HG02970 (cell line): ENCODE measurements at regions not wholly inside any gene's neighbourhood (a gene's known extent, or its start where the extent isn't known, plus 50 kb on each side); places are given as distances from the start of the nearest gene placed in this dataset.
"Not testable (repeated sequence)": the region's sequence is repeated elsewhere in the genome, so short reads cannot be mapped to it uniquely, and the experiment has no call there.

ENCODE experiments used
- ATAC-seq: cut with Tn5 transposase; IDR thresholded peaks from one replicate; pipeline ENCODE4 v1.9.1; 2021; ENCODE audit warnings: mild to moderate bottlenecking, moderate library complexity, moderate number of reproducible peaks; ENCODE audit not compliant: unreplicated experiment, low FRiP score

GRCh38 chrX:150100261-150100660 lies 162.0 kb upstream of the EOLA2 start:
- no peak for ATAC-seq

- no peak for ATAC-seq
Observed at GRCh38 chrX:150118476-150118875, 180.2 kb upstream of the EOLA2 start.

DNA sequence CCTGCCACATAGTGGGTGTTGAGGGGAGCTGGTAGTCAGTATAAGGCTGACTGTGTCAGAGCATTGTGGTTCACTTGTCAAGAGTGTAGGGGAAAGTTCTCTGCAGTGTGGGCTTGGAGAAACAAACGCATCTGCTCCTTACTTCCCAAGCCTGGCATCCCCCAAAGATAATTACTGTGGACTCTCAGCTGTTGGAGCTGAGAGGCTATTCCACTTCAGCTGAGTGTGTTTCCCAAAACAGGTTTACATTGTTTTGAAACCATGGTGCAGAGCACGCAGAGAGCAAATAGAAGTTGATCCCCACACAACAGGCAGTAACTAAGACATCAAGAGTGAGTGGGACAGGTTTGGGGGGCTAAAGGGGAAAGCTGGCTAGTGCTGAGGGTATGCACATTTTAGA lies 181.0 kb upstream of the EOLA2 start:
- no peak for ATAC-seq

- not testable (repeated sequence) for ATAC-seq
Observed at GRCh38 chrX:150125045-150125444, 186.8 kb upstream of the EOLA2 start.

DNA sequence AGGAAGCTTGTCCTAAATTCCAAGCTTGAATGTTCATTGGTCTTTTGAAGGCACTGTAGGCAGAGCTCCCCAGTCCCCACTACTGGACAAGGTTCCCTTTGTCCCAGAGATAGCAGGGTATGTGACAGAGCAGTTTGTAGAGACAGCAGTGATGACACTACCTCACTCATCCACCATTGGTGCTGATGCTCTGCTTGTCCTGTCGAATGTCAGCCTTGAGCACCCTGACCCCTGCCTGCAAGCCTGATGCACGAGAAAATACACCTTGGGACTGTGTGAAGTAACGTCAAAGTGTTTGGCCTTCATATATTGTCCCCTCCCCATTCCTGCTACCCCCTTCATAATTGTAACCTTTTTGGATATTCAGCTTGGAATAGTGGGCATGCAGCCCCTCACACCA lies 188.9 kb upstream of the EOLA2 start:
- ATAC-seq: no peak

- no peak for ATAC-seq
Observed at GRCh38 chrX:150143721-150144440, 205.6 kb upstream of the EOLA2 start.

GRCh38 chrX:150146271-150146896 lies 208.1 kb upstream of the EOLA2 start:
- no peak for ATAC-seq

DNA sequence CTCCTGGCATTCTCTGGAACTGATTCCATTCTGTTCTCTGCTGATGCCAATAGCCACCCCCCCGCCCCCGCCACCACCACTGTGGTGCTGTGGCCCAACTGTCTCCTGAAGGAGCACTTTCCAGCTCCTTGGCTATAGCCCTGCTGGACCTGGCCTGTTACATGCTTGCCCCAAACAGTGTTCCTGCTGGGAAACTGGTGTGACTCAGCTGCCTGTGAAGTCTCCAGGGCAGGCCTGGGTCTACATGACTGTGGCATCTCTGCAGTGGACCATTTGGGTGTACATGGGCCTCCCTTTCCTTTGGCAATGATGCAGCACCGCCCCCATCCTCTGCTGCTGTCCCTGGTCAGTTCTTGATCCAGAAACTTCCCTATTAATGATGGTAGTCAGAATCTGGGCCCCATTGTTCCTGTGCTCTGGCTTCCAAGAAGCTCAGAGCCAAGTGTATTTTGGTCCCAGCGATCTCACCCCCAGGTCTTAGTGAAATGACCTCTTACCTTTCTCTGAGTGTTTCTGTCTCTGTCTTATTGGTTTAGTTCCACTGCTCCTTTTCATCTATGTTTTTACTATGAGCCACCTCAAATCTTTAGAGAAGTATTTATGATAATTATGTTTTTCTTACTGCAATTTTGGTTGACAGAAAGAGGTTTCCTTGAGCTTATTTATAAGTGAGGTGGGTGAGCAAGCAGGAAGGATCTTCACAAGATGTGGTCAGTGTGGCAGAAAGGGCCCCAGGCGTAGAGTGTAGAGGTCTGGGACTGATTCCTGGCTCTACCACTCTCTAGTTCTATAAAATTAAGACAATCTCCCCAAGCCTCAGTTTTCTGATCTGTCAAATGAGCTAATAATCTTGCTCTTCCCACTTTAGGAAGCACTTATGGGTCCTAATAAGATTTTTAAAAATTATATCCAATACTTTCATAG lies 210.7 kb upstream of the EOLA2 start:
- no peak for ATAC-seq

- no peak for ATAC-seq
Observed at GRCh38 chrX:150150076-150150779, 211.9 kb upstream of the EOLA2 start.

- no peak for ATAC-seq
Observed at GRCh38 chrX:150150780-150151125, 212.4 kb upstream of the MAMLD1 start.

DNA sequence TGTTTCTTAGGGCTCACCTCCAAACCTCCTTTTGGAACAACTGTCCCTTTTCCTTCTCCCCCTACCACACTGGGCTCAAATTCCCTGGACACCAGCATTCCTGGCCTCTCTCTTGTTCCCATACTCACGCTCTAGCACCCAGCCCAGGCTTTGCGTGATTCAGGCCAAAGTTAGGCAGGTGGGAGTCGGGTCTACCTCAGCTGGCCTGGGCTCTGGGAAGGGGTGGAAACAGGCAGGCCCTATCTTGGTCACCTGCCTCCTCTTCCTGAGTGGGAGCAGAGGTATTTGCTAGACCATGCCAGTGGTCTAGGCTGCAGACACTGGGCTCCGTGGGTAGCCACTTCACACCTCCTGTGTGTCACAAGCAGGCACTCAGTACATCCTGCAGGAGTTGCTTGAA lies 211.1 kb upstream of the MAMLD1 start:
- ATAC-seq: no peak

GRCh38 chrX:150152546-150152945 lies 210.6 kb upstream of the MAMLD1 start:
- ATAC-seq: no peak

GRCh38 chrX:150155436-150156035 lies 207.6 kb upstream of the MAMLD1 start:
- ATAC-seq: no peak

DNA sequence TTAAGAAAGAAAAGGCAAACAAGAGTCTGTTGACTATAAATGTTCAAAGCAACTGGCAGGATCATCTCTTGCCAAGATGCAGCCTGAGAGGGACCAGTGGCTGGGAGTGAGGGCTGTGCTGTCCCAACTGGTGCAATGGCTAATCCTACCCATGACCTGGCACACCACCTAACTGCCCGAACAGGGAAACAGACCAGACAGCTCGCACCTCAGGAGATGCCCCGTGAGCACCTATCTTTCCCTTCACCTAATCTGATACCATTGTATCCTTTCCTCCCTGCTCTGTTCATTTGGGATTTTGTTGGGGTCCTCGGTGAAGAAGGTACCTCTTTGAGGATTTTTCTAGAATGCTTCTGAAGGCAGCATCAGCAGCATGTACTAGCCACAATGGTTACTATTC lies 206.5 kb upstream of the MAMLD1 start:
- ATAC-seq: no peak

DNA sequence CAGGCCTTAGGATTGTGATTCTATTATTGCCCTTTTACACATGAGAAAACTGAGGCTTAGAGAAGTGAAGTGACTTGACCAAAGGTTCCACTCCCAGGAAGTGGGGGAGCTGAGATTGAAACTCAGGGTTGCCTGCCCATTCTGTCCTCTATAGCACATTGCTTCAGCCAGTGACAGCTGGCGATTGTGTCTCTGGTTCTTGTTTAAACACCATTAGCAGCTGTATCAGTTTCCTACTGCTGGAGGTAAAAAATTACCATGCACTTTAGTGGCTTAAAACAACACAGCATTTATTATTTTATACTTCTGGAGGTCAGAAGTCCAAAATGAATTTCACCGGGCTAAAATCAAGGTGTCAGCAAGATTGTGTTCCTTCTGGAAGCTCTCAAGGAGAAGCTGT lies 205.8 kb upstream of the MAMLD1 start:
- no peak for ATAC-seq

GRCh38 chrX:150158554-150159332 lies 204.4 kb upstream of the MAMLD1 start:
- no peak for ATAC-seq

- ATAC-seq: no peak
Observed at GRCh38 chrX:150159537-150159936, 203.6 kb upstream of the MAMLD1 start.

DNA sequence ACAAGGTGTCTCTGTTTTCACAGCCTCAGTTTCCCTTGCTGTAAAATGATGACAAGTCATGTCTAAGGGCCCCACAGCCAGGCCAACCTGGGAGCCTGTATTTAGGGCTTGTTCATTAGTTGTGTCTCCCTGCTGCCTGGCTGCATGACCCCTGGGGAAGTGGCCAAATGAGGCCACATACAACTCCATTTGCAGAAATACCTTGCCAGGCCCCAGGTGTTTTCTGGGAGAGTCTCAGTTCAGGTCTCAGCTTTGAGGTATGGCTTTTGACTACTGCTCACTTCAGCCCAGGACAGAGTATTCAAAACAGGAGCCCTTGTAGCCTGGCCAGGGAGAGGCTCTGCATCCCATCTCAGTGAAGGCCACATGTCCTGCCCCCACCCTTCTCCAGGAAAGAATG lies 202.5 kb upstream of the MAMLD1 start:
- ATAC-seq: no peak

DNA sequence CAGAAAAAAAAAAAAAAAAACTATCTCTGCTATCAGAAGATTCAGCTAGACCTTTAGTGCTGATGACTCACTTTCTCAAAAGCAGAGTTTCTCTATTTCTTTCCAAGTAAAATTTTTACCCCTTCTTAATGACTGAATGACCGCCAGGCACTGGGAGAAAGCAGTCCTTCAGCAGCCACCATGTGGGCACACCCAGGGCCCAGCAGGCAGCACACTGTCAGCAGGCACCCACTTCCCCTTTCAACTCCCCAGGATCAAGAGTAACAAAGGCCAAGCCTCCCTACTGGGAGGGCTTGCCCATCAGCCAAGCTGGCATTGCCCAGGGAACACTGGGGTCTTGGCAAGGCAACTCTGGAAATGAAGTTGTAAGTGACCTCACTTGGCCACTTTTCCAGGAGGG lies 201.9 kb upstream of the MAMLD1 start:
- no peak for ATAC-seq

DNA sequence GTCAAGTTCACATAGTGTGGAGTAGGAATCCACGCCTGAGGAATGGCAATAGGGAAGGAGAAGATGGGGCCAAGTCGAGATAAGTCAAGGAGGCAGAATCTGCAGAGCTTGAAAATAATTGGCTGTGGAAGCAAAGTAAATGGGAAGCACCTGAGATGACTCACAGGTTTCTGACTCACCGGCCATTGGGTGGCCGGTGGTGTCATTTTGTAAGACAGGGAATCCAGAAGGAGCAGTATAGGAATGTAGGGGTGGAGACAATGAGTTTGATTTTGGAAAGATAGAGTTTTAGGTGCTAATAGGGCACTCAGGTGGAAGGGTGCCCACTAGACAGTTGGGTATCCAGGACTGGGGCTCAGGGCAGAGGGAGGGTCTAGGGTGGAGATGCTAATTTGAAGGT lies 201.0 kb upstream of the MAMLD1 start:
- no peak for ATAC-seq
